OCI-LY7 (cell line): ENCODE measurements at regions not wholly inside any gene's neighbourhood (a gene's known extent, or its start where the extent isn't known, plus 50 kb on each side); places are given as distances from the start of the nearest gene placed in this dataset.

Experiments
- BruUV-seq: library from RNA; stranded (reverse); fragments of 400-500 nt; replicated peaks from 2 replicates; lab custom pipeline; 2021; lab: Mats Ljungman, UMichigan
- CTCF ChIA-PET: fragments of 300-600 bp; sonication (Branson Sonifier 250); formaldehyde crosslinking; loops from one replicate; lab custom pipeline; 2022; ENCODE audit warnings: antibody characterized with exemption; ENCODE audit not compliant: unreplicated experiment; lab: Charles Lee
- POLR2A ChIA-PET: fragments of 300-600 bp; sonication (Branson Sonifier 250); formaldehyde crosslinking; loops from one replicate; lab custom pipeline; 2022; ENCODE audit warnings: antibody characterized with exemption; lab: Charles Lee
- DNase-seq: peaks from one replicate; pipeline ENCODE4 v3.0.0-alpha.2; 2015; ENCODE audit warnings: low spot score
- H2AFZ ChIP-seq: fragments of 200-600 bp; sonication (generic), shearing (Covaris generic); 2 replicates; pipeline ENCODE4 v1.6.1; 2014; ENCODE audit warnings: mild to moderate bottlenecking, antibody characterized with exemption, low read length, moderate library complexity
- H3K27ac ChIP-seq: fragments of 200-600 bp; sonication (generic); 2 replicates; pipeline ENCODE4 v1.5.1; 2014; ENCODE audit warnings: mixed run types, low read depth, mild to moderate bottlenecking, moderate library complexity, low read length, inconsistent platforms; ENCODE audit not compliant: poor library complexity, severe bottlenecking
- H3K36me3 ChIP-seq: fragments of 200-600 bp; sonication (generic); 2 replicates; pipeline ENCODE4 v1.6.1; 2014; ENCODE audit warnings: mild to moderate bottlenecking, antibody characterized with exemption, low read length, moderate library complexity, mixed read lengths; ENCODE audit not compliant: insufficient read depth
- H3K4me1 ChIP-seq: fragments of 200-600 bp; sonication (generic); 2 replicates; pipeline ENCODE4 v1.5.1; 2014; ENCODE audit warnings: mild to moderate bottlenecking, low read length; ENCODE audit not compliant: insufficient read depth, poor library complexity, severe bottlenecking
- H3K4me2 ChIP-seq: fragments of 200-600 bp; sonication (generic); 2 replicates; pipeline ENCODE4 v1.6.1; 2014; ENCODE audit warnings: mild to moderate bottlenecking, low read length
- H3K4me3 ChIP-seq: fragments of 200-600 bp; sonication (generic); 2 replicates; pipeline ENCODE4 v1.5.1; 2014; ENCODE audit warnings: mild to moderate bottlenecking, low read depth, low read length; ENCODE audit not compliant: poor library complexity, severe bottlenecking
- H3K79me2 ChIP-seq: fragments of 200-600 bp; sonication (generic); 2 replicates; pipeline ENCODE4 v1.6.1; 2016; ENCODE audit warnings: low read depth, mild to moderate bottlenecking, low read length, moderate library complexity, mixed read lengths; ENCODE audit not compliant: insufficient read depth
- H3K9me2 ChIP-seq: fragments of 200-600 bp; sonication (generic); 2 replicates; pipeline ENCODE4 v1.6.1; 2016; ENCODE audit warnings: mild to moderate bottlenecking, low read length, mixed read lengths; ENCODE audit not compliant: insufficient read depth
- H3K9me3 ChIP-seq: fragments of 200-600 bp; sonication (generic); 2 replicates; pipeline ENCODE4 v1.6.1; 2014; ENCODE audit warnings: mild to moderate bottlenecking, mixed run types, low read length, mixed read lengths
- H4K20me1 ChIP-seq: fragments of 200-600 bp; sonication (generic); 2 replicates; pipeline ENCODE4 v1.6.1; 2014; ENCODE audit warnings: mild to moderate bottlenecking, antibody characterized with exemption, low read length, moderate library complexity, mixed read lengths; ENCODE audit not compliant: insufficient read depth
- EZH2phosphoT487 ChIP-seq: fragments of 200-600 bp; sonication (generic); IDR thresholded peaks from 2 replicates; pipeline ENCODE4 v1.6.1; 2018; ENCODE audit warnings: low read depth, borderline replicate concordance, mild to moderate bottlenecking, mixed run types, antibody characterized with exemption, low read length, moderate library complexity, mixed read lengths
- intact Hi-C: fragments of 100-400 bp; cut with micrococcal nuclease; formaldehyde crosslinking; loops from one replicate; pipeline ENCODE4 v1.10.0; 2022; ENCODE audit not compliant: unreplicated experiment
- TF ChIP-seq, protein P1 (sequence below): fragments of 200-600 bp; sonication (generic); conservative IDR thresholded peaks from 2 replicates; pipeline ENCODE4 v1.5.1; 2014; ENCODE audit warnings: mild to moderate bottlenecking, antibody characterized with exemption, low read length, moderate library complexity, mixed read lengths

DNA sequence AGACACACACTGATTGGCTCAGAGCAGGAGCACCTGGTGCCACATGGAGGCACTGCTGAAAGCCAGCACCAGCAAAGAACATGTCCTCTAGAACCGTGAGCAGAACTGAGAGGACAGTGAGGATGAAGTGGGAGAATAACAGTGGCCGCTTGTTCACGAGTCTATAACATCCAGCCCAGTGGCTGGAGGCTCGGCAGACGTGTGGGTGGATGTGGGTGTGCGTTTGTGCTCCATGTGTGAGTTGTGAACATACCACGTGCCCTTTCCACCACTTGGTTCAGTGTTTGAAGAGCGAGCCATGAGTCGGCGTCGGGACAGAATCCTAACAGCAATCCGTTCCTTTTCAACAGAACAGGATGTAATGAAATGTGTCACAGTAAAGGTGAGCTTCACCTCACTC lies 113.0 kb downstream of the SOX1 start:
- H3K9me2 ChIP-seq = no peaks in the 10 kb centered on the region
- no peaks in the 10 kb centered on the region for H3K4me1 ChIP-seq
- ChIA-PET CTCF (no interaction called here), POLR2A (no interaction called here)
- H3K4me3 ChIP-seq = no peak overlapping the region
- intact Hi-C loops = no loop called here
- H2AFZ ChIP-seq = no peak overlapping the region
- H4K20me1 ChIP-seq = no peaks in the 10 kb centered on the region
- H3K79me2 ChIP-seq = no peaks in the 10 kb centered on the region
- H3K4me2 ChIP-seq = no peak overlapping the region
- BruUV-seq = no TSS peak
- no peak for TF ChIP-seq EZH2phosphoT487
- no peak for DNase-seq
- no peaks in the 10 kb centered on the region for H3K36me3 ChIP-seq
- no peak overlapping the region for H3K27ac ChIP-seq
- no peaks in the 10 kb centered on the region for H3K9me3 ChIP-seq

DNA sequence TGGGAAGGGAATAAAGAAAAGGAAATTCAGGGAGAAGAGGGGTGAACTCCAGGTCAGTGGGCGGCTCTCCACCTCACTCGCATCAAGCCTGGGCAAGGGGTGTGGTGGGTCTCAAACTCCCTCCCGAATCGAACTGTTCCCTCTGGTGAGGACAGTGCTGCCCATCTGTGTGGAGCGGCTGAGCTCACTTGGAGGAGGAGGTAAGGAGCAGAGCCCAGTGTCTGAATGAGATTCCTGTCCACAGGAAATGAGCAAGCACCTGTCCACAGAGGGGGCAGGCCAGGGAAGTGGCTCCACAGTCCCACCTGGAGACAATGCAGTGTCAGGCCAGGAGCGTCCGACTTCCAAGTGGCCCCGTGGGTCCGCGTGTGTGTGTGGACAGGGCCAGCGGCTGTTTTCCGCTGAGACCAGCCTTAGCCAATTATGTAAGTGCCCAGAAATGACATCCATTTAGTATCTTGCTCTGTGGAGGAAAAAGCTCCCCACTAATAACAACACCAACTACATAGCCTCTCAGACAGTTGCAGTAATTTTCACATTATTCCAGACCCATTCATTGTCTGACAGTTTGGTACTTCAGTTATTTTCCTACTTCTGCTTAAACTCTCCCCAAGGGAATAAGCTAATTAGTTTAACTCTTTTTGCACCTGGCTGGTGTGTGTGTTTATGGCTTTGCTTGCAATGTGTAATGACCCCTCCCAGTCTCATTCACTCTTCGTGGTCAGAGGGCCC lies 114.6 kb downstream of the SOX1 start:
- ChIA-PET POLR2A (no interaction called here), CTCF (no interaction called here)
- no peak overlapping the region for H3K4me3 ChIP-seq
- no peak overlapping the region for H3K4me2 ChIP-seq
- H3K27ac ChIP-seq = no peak overlapping the region
- no peaks in the 10 kb centered on the region for H3K4me1 ChIP-seq
- H3K9me2 ChIP-seq = no peaks in the 10 kb centered on the region
- no peak for DNase-seq
- no peaks in the 10 kb centered on the region for H3K9me3 ChIP-seq
- H3K36me3 ChIP-seq = no peaks in the 10 kb centered on the region
- TF ChIP-seq EZH2phosphoT487 = no peak
- TF ChIP-seq, protein P1, sequence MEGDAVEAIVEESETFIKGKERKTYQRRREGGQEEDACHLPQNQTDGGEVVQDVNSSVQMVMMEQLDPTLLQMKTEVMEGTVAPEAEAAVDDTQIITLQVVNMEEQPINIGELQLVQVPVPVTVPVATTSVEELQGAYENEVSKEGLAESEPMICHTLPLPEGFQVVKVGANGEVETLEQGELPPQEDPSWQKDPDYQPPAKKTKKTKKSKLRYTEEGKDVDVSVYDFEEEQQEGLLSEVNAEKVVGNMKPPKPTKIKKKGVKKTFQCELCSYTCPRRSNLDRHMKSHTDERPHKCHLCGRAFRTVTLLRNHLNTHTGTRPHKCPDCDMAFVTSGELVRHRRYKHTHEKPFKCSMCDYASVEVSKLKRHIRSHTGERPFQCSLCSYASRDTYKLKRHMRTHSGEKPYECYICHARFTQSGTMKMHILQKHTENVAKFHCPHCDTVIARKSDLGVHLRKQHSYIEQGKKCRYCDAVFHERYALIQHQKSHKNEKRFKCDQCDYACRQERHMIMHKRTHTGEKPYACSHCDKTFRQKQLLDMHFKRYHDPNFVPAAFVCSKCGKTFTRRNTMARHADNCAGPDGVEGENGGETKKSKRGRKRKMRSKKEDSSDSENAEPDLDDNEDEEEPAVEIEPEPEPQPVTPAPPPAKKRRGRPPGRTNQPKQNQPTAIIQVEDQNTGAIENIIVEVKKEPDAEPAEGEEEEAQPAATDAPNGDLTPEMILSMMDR = no peak
- H2AFZ ChIP-seq = no peak overlapping the region
- BruUV-seq = no TSS peak
- intact Hi-C loops = no loop called here
- no peaks in the 10 kb centered on the region for H4K20me1 ChIP-seq
- no peaks in the 10 kb centered on the region for H3K79me2 ChIP-seq

DNA sequence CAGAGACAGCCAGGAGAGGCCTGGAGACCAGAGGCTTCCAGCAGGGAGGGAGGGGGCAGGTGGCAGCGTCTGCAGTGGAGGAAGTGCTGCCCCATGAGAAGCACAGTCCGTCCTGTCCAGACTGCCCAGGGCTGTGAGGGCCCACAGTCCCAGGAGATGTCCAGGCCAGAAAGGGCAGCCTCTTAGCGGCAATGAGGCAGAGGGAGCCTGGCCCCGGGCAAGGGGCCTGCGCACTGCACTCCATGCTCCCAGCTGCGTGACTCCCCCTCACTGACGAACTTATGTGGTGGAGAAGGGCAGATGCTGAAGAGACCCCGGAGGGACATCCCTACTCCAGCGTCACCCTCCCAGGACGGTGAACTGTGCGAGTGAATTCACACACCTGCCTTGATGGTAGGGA lies 115.3 kb downstream of the SOX1 start:
- CTCF ChIA-PET = no interaction called here

More for the DNA sequence above, 115.3 kb downstream of the SOX1 start:
- Histone ChIP-seq H3K79me2 (no peaks in the 10 kb centered on the region), H3K4me1 (no peaks in the 10 kb centered on the region), H2AFZ (no peak overlapping the region), H4K20me1 (no peaks in the 10 kb centered on the region), H3K4me2 (no peak overlapping the region), H3K27ac (no peak overlapping the region), H3K4me3 (no peak overlapping the region), H3K9me2 (no peaks in the 10 kb centered on the region), H3K9me3 (no peaks in the 10 kb centered on the region), H3K36me3 (no peaks in the 10 kb centered on the region)
- TF ChIP-seq, protein P1 = no peak
- no peak for TF ChIP-seq EZH2phosphoT487
- POLR2A ChIA-PET = no interaction called here
- intact Hi-C loops = no loop called here
- DNase-seq = no peak
- BruUV-seq = no TSS peak
